AG04449 (cell line): ENCODE measurements at regions not wholly inside any gene's neighbourhood (a gene's known extent, or its start where the extent isn't known, plus 50 kb on each side); places are given as distances from the start of the nearest gene placed in this dataset.

Source experiments
- CTCF ChIA-PET: fragments of 350-600 bp; formaldehyde crosslinking; extraction: SDS; loops from one replicate; lab custom pipeline; 2021; ENCODE audit warnings: antibody characterized with exemption; lab: Yijun Ruan, JAX
- POLR2A ChIA-PET: fragments of 400-600, 350-600 bp; formaldehyde crosslinking; extraction: SDS; loops from one replicate; lab custom pipeline; 2020; ENCODE audit warnings: antibody characterized with exemption, inconsistent platforms; lab: Yijun Ruan, JAX
- DNase-seq: peaks from one replicate; pipeline ENCODE4 v3.0.0-alpha.2; 2010; ENCODE audit warnings: low read depth, low spot score
- H3K4me3 ChIP-seq: 2 replicates; pipeline ENCODE4 v1.5.1; 2011; ENCODE audit warnings: low read depth, mild to moderate bottlenecking, control low read depth, low read length
- CTCF ChIP-seq: IDR thresholded peaks from one replicate; pipeline ENCODE4 v1.5.1; 2011; ENCODE audit warnings: mild to moderate bottlenecking, moderate library complexity, low read length, control low read depth, inconsistent platforms; ENCODE audit not compliant: insufficient read depth; ENCODE audit errors: missing control alignments

GRCh38 chr5:45179686-45180085, 370.9 kb downstream of the MRPS30 start:
- no peak for TF ChIP-seq CTCF
- CTCF ChIA-PET, result no interaction called here
- H3K4me3 ChIP-seq, result no peak overlapping the region
- DNase-seq, result no peak
- POLR2A ChIA-PET, result no interaction called here

- TF ChIP-seq CTCF, result no peak
These were observed 380.3 kb downstream of the MRPS30 start for GRCh38 chr5:45189042-45189441.

GRCh38 chr5:45189481-45189880, 380.7 kb downstream of the MRPS30 start:
- no peak for DNase-seq
- POLR2A ChIA-PET, result no interaction called here
- TF ChIP-seq CTCF, result no peak
- no peak overlapping the region for H3K4me3 ChIP-seq
- CTCF ChIA-PET, result no interaction called here

More at GRCh38 chr5:45189042-45189441, 380.3 kb downstream of the MRPS30 start:
- CTCF ChIA-PET, result no interaction called here
- no peak overlapping the region for H3K4me3 ChIP-seq
- no peak for DNase-seq
- POLR2A ChIA-PET, result no interaction called here

GRCh38 chr5:45195026-45195425, 386.3 kb downstream of the MRPS30 start:
- TF ChIP-seq CTCF, result no peak
- POLR2A ChIA-PET, result no interaction called here
- CTCF ChIA-PET, result no interaction called here
- H3K4me3 ChIP-seq, result no peak overlapping the region
- no peak for DNase-seq
